ENCODE measurements at regions not wholly inside any gene's neighbourhood (a gene's known extent, or its start where the extent isn't known, plus 50 kb on each side); places are given as distances from the start of the nearest gene placed in this dataset.
A peak's percentile ranks its signal among the peaks of the same experiment; 100 is the strongest.

DNA sequence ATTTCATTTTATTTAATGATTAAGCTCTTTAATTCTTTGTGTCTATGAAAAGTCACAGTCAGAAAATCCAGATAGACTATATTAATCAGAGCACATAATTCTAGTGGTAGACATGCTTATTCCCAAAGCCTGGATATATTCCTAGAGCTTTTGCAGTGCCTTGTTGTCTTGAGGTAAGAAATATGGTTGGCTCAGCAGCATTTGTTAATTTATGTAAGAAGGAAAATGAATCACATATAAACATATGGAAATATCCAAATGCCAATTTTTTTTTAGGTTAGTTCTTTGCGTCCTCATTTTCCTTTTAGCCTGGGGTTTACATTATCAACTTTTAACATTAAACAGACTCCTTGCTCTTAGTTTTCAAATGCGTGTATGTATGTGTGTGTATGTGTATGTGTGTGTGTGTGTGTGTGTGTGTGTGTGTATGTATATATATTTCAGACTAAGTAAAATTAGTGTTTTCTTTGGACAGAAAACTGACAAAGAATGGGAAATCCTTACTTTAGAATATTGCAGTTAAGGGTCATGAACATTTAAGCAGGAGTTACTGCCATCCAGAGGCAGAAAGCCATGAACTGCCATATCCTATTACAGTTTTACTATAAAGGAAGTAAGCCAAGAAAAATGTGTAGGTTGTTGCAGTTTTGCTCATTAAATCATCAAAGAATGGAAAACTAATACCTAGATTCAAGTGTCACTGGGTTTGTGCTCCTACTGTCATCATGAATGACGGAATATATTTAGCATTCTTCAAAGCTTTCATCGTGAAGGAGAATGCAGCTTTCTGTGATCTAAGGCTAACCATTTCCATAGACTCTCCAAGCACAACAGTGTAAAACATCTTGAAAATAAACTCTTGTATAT lies 477.1 kb upstream of the NR5A2 start:
- Histone ChIP-seq H3K27me3 (replicated peaks; ENCODE audit: control insufficient read depth, insufficient read depth, low read length) (no peaks in the 10 kb centered on the region), H3K36me3 (ENCODE audit: control insufficient read depth, insufficient read depth, low read length) (no peaks in the 10 kb centered on the region), H3K9me3 (no peaks in the 10 kb centered on the region), H3K4me1 (no peaks in the 10 kb centered on the region), H3K4me3 (ENCODE audit: low read depth, low read length) (no peak overlapping the region)
- no peak overlapping the region for H3K4me3 Mint-ChIP-seq (ENCODE audit: unreplicated experiment)
- intact Hi-C loops (cut with micrococcal nuclease; ENCODE audit: unreplicated experiment) = loop anchor here (2.0 to 5.0 kb wide), 2 partner anchors 778 to 794 kb away; no protein-coding TSS in a partner anchor
- TF ChIP-seq, protein P1, sequence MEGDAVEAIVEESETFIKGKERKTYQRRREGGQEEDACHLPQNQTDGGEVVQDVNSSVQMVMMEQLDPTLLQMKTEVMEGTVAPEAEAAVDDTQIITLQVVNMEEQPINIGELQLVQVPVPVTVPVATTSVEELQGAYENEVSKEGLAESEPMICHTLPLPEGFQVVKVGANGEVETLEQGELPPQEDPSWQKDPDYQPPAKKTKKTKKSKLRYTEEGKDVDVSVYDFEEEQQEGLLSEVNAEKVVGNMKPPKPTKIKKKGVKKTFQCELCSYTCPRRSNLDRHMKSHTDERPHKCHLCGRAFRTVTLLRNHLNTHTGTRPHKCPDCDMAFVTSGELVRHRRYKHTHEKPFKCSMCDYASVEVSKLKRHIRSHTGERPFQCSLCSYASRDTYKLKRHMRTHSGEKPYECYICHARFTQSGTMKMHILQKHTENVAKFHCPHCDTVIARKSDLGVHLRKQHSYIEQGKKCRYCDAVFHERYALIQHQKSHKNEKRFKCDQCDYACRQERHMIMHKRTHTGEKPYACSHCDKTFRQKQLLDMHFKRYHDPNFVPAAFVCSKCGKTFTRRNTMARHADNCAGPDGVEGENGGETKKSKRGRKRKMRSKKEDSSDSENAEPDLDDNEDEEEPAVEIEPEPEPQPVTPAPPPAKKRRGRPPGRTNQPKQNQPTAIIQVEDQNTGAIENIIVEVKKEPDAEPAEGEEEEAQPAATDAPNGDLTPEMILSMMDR (IDR thresholded peaks at IDR 0.05; ENCODE audit: insufficient read depth in 1 of 2, low read depth in 1 of 2, low read length in 1 of 2, severe bottlenecking in 1 of 2, unreplicated experiment in 1 of 2) = no peak
- no peaks in the 10 kb centered on the region for H3K36me3 Mint-ChIP-seq (ENCODE audit: insufficient read depth, unreplicated experiment)
- no peak for DNase-seq
- H3K27me3 Mint-ChIP-seq (ENCODE audit: insufficient read depth, unreplicated experiment) = no peaks in the 10 kb centered on the region
- ChIA-PET CTCF (no interaction called here), POLR2A (no interaction called here)
- H3K9me3 Mint-ChIP-seq (ENCODE audit: unreplicated experiment) = no peaks in the 10 kb centered on the region
- no peaks in the 10 kb centered on the region for H3K4me1 Mint-ChIP-seq (ENCODE audit: low read depth, unreplicated experiment)
- BruUV-seq (replicated peaks) = no TSS peak
- no peak overlapping the region for H3K27ac Mint-ChIP-seq (ENCODE audit: unreplicated experiment)

DNA sequence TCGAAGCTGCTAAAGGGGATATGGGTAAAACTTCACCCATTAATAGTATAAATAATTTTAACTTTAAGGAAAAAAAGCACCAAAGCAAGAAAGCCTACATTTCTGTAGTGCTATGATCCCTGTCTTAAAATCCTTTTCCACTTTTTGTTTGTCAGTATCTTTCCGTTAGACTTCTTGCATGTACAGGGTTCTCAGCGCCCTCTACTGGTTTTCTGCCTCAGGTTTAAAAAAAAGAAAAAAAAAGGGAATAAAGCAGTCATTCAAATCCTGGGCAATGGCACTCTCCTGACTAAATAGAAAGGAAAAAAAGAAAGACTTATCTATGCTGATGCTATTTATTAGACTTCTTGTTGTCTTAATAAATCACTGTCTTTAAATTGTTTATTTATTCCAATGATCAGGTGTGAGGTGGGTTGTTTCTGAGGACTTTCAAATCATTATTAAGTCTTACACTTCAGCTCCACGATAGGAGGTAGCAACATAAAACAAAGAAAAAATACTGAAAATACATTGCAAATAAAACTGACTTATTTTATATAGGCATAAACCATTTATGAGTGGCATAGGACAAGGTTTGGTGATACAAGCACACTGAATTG lies 475.4 kb upstream of the NR5A2 start:
- H3K9me3 ChIP-seq = no peaks in the 10 kb centered on the region
- Mint-ChIP-seq H3K27ac (ENCODE audit: unreplicated experiment) (no peak overlapping the region), H3K4me1 (ENCODE audit: low read depth, unreplicated experiment) (no peaks in the 10 kb centered on the region), H3K4me3 (ENCODE audit: unreplicated experiment) (no peak overlapping the region), H3K27me3 (ENCODE audit: insufficient read depth, unreplicated experiment) (no peaks in the 10 kb centered on the region), H3K36me3 (ENCODE audit: insufficient read depth, unreplicated experiment) (no peaks in the 10 kb centered on the region), H3K9me3 (ENCODE audit: unreplicated experiment) (no peaks in the 10 kb centered on the region)
- BruUV-seq (replicated peaks) = no TSS peak
- no peaks in the 10 kb centered on the region for H3K36me3 ChIP-seq (ENCODE audit: control insufficient read depth, insufficient read depth, low read length)
- TF ChIP-seq, protein P1 (IDR thresholded peaks at IDR 0.05; ENCODE audit: insufficient read depth in 1 of 2, low read depth in 1 of 2, low read length in 1 of 2, severe bottlenecking in 1 of 2, unreplicated experiment in 1 of 2) = peak; percentile 54 to 75
- ChIA-PET CTCF (no interaction called here), POLR2A (no interaction called here)
- intact Hi-C loops (cut with micrococcal nuclease; ENCODE audit: unreplicated experiment) = loop anchor here (2.0 to 5.0 kb wide), 2 partner anchors 780 to 795 kb away; no protein-coding TSS in a partner anchor
- DNase-seq = peak in 1 of 2 experiments; percentile 67
- H3K4me3 ChIP-seq (ENCODE audit: low read depth, low read length) = no peak overlapping the region
- H3K27me3 ChIP-seq (replicated peaks; ENCODE audit: control insufficient read depth, insufficient read depth, low read length) = no peaks in the 10 kb centered on the region
- H3K4me1 ChIP-seq = no peaks in the 10 kb centered on the region

DNA sequence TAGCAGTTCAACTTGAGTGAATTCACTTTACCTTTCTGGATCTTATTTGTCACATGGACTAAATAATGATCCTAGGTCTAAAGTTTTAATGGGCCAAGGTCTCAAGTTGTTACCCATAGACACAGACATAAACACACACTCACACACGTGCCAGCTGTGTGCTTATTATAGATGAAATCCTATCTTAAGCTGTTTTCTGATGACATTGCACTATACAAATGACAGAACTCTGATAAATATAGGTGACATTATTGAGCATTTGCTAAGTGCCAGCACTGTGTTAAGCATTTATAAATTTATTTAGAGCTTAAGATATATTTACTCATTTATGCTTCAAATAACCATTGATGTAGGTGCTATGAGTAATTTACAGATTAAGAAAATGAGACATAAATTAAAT lies 474.4 kb upstream of the NR5A2 start:
- Histone ChIP-seq H3K4me3 (ENCODE audit: low read depth, low read length) (no peak overlapping the region), H3K27me3 (replicated peaks; ENCODE audit: control insufficient read depth, insufficient read depth, low read length) (no peaks in the 10 kb centered on the region), H3K36me3 (ENCODE audit: control insufficient read depth, insufficient read depth, low read length) (no peaks in the 10 kb centered on the region), H3K4me1 (no peaks in the 10 kb centered on the region), H3K9me3 (no peaks in the 10 kb centered on the region)
- DNase-seq = no peak
- Mint-ChIP-seq H3K9me3 (ENCODE audit: unreplicated experiment) (no peaks in the 10 kb centered on the region), H3K4me1 (ENCODE audit: low read depth, unreplicated experiment) (no peaks in the 10 kb centered on the region), H3K27ac (ENCODE audit: unreplicated experiment) (no peak overlapping the region), H3K36me3 (ENCODE audit: insufficient read depth, unreplicated experiment) (no peaks in the 10 kb centered on the region), H3K4me3 (ENCODE audit: unreplicated experiment) (no peak overlapping the region), H3K27me3 (ENCODE audit: insufficient read depth, unreplicated experiment) (no peaks in the 10 kb centered on the region)
- CTCF ChIA-PET = interaction anchor here (0.7 kb wide), 1 partner anchor 899 kb away, joined by 3 read pairs; no protein-coding TSS in a partner anchor
- POLR2A ChIA-PET = no interaction called here
- TF ChIP-seq, protein P1 (IDR thresholded peaks at IDR 0.05; ENCODE audit: insufficient read depth in 1 of 2, low read depth in 1 of 2, low read length in 1 of 2, severe bottlenecking in 1 of 2, unreplicated experiment in 1 of 2) = no peak
- no TSS peak for BruUV-seq (replicated peaks)
- intact Hi-C loops (cut with micrococcal nuclease; ENCODE audit: unreplicated experiment) = loop anchor here (5.0 kb wide), 1 partner anchor 781 kb away; no protein-coding TSS in a partner anchor

All from Caco-2 (cell line).